T1000 (cell line): ENCODE measurements at regions not wholly inside any gene's neighbourhood (a gene's known extent, or its start where the extent isn't known, plus 50 kb on each side); places are given as distances from the start of the nearest gene placed in this dataset.
"Not testable (repeated sequence)": the region's sequence is repeated elsewhere in the genome, so short reads cannot be mapped to it uniquely, and the experiment has no call there.

ENCODE experiments used
- DNase-seq: peaks from one replicate; lab custom pipeline; 2025; ENCODE audit warnings: mixed read lengths; lab: John Stamatoyannopoulos, UW

GRCh38 chr3:177710506-177710905 lies 513.2 kb upstream of the TBL1XR1 start:
- no peak for DNase-seq

DNA sequence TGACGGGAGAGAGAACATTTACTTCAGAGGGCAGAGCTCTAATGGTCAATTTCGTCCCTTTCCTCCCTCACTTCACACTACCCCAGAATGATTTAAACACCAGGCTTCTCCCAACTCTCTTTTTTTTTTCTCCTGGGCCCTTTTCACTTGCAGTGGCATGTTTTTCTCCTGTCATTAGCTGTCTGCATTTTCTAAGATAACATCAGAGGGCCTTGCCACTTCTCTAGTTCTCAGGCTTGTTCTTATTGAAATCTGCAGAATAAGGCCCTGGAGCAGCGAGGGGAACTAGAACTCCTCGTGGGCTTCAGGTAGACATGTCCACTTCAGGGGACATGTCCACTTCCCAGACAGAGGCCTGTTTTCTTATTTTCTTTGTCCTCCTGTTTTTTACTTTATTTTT lies 514.4 kb upstream of the TBL1XR1 start:
- no peak for DNase-seq

- no peak for DNase-seq
These were observed 516.9 kb upstream of the TBL1XR1 start for GRCh38 chr3:177713928-177714900.

DNA sequence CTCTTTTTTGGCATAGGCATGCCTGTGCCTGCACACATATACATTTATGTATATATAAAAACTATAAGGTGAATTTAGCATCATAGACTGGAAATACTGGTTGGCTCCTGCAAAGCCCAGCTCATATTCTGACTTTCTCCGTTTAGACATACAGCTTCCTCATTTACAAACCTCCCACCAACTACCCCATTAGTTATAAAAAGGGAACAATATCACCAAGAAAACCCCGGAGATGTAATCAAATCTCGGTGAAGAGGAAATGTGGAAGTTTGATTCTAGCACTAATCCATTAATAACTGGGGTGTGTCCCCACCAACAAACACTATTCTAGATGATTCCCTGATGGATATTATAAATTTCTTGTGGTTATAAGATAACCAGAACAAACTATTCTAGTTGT lies 517.7 kb upstream of the TBL1XR1 start:
- no peak for DNase-seq

DNA sequence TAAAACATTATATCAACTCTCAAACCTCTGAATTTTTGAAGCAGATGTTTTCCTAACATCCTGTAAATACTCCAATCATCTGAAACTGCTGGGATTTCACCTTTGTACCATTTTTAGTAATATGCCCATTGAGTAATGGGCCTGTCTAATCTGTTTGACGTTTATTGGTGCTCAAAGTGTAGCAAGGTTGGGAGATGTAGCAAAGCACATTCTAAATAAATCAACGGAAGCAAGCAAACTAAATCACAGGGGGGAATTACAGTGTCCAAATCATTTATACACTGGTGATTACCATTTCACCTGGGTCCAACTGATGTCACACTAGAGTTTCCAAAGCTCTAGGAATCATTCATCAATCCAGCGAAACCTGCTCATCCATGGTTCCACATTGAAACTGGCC lies 518.7 kb upstream of the TBL1XR1 start:
- DNase-seq: no peak

GRCh38 chr3:177720927-177721326 lies 523.6 kb upstream of the TBL1XR1 start:
- not testable (repeated sequence) for DNase-seq

DNA sequence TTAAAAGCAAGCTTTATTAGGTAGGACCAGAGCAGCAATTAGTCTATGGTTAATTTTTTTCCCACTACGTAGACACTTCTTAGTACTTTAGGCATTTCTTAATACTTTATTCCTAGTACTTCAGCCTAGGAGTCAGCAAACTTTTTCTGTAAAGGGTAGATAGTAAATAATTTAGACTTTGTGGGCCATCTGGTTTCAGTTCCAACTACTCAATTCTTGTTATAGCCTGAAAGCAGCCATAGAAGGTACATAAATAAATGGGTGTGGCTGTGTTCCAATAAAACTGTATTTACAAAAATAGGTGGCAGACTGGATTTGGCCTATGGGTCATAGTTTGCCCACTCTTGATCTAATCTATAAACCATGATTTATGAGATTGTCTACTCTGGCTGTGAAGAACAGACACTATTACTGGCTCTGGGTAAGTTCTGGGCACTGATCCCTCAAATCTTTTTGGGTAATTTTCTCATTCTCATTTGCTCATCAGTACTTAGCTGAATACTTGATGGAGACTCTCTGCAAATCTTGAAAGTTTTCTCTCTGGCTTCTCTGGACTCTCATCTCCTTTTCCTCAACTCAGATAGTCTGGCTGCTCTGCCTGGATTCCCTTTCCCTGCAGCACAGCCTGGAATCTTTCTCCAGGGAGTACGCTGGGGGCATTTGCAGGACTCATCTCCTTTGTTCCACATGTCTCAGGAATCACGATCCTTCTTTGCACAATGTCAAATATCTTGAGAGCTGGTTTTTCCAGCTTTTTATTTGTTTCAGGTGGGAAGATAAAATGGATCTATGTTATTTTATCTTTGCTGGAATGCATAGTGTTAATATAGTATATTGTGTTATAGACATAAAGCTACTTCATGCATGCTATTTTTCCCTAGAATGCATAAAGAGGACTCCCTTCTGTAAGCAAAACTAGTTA lies 524.8 kb upstream of the TBL1XR1 start:
- no peak for DNase-seq

- no peak for DNase-seq
These were observed 526.8 kb upstream of the TBL1XR1 start for GRCh38 chr3:177724020-177724638.

DNA sequence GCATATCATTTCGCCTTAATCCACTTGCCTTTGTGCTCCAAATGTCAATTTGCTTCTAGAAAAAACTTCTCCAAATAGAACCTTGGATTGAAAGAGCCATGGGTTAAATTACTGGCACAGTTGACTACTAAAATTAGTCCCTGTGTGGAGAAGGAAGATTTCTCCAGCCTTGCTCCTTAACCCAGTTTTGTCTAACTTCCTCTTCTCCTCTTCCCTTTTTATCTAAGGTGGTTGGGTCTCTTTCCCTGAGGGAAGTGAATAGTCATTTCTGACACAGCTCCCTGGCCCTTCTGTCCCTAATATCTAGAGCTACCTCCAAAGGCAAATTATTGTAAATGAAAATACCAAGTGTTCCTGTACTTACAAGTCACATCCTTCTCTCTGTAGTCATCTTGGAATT lies 527.9 kb upstream of the TBL1XR1 start:
- DNase-seq: no peak

- no peak for DNase-seq
These were observed 529.5 kb upstream of the TBL1XR1 start for GRCh38 chr3:177726807-177727206.

- DNase-seq: no peak
These were observed 532.8 kb upstream of the TBL1XR1 start for GRCh38 chr3:177729956-177730681.

DNA sequence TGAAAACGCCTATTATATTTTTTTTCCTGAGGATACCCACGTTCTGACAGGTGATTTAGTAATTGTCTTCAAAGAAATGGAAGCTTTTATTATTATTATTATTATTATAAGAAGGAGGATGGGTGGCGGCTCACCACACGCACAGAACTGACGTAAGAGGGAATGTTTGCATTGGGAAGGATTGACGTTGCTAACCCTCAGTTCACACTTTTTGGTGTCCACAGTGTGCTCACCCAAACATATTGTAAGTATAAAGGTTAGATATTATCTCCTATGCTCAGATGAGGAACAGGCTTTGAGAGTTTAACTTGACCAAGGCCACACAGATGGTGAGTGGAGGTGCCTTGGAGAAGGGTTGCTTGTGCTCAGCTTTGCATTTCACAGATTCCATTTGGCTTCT lies 533.5 kb upstream of the TBL1XR1 start:
- DNase-seq: no peak

GRCh38 chr3:177731644-177732268 lies 534.5 kb upstream of the TBL1XR1 start:
- DNase-seq: no peak

GRCh38 chr3:177733233-177733632 lies 536.0 kb upstream of the TBL1XR1 start:
- DNase-seq: no peak

- no peak for DNase-seq
These were observed 536.7 kb upstream of the TBL1XR1 start for GRCh38 chr3:177733936-177734335.

DNA sequence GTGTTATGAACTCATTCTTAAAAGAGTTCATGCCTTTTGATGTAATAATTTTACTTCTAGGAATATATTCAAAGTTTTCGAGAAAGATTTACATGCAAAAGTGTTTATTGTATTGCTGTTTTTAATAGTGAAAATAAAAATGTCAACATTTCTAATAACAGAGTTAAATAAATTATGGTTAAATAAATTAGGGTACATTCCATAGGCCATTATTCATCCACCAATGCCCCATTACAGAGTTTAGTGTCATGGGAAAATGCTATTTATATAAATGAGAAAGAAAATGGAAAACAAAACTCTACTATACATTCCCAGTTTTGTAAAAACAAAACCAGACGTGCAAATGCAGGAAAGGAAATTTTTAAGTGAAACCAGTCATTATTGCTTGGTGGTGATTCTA lies 538.1 kb upstream of the TBL1XR1 start:
- no peak for DNase-seq

DNA sequence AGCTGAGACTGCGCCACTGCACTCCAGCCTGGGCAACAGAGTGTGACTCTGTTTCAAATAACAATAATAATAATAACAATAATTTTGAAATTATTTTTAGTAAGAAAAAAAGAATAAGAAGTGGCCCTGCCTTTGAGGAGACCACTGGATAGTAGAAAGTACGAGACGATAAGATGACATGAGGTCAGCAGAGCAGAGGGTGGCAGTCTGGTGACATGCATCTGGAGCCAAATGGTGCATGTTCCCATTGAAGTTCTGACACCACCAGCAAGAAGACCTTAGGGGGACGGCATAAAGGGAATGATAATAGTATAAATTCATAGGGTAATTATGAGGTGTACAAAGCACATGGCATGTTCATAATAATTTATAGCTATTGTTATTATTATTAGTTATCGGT lies 542.2 kb upstream of the TBL1XR1 start:
- no peak for DNase-seq

GRCh38 chr3:177740254-177740653 lies 543.0 kb upstream of the TBL1XR1 start:
- no peak for DNase-seq

- no peak for DNase-seq
These were observed 545.0 kb upstream of the TBL1XR1 start for GRCh38 chr3:177742273-177742672.

DNA sequence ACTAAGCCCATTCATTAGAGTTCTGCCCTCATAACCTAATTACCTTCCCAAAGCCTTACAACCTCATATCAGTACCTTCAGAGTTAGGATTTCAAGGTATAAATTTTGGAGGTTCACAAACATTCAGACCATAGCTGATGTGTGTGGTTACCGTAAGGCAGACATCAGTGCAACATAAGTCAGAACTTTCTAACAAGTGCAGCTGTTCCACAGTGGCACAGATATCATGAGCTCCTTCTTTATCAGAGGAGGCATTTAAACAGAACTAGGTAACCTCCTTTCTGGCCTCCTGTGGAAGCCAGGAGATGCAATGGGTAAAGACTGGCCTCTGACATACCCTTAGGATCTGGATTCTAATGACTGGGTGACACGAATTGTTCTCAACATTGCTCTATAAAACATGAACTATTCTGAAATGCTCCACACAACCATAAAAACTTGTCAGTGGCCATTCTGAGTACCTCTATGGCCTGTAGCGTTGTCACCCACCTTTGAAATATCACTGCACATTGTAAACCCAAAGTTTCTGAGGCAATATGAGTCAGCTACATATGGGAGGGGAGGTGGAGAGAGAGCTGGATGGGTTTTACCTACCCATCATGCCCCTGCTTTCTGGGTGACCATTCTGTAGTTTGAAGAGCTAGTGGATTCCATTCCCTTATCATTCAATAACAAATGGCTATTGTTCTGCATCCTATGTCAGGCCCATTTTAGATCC lies 546.0 kb upstream of the TBL1XR1 start:
- no peak for DNase-seq
